ENCODE measurements at regions not wholly inside any gene's neighbourhood (a gene's known extent, or its start where the extent isn't known, plus 50 kb on each side); places are given as distances from the start of the nearest gene placed in this dataset.
A peak's percentile ranks its signal among the peaks of the same experiment; 100 is the strongest.

GRCh38 chr2:8229546-8229986, 452.3 kb upstream of the ID2 start:
- H3K36me3 Mint-ChIP-seq = no peaks in the 10 kb centered on the region
- H3K4me3 ChIP-seq (replicated peaks in 1 of 3; ENCODE audit: low read depth in 2 of 3, low read length in 3 of 3) = peak overlapping the region; percentile 1 to 62 (median 40)
- DNase-seq = peak; percentile 69 to 86 (median 77)
- TF ChIP-seq, protein P1, sequence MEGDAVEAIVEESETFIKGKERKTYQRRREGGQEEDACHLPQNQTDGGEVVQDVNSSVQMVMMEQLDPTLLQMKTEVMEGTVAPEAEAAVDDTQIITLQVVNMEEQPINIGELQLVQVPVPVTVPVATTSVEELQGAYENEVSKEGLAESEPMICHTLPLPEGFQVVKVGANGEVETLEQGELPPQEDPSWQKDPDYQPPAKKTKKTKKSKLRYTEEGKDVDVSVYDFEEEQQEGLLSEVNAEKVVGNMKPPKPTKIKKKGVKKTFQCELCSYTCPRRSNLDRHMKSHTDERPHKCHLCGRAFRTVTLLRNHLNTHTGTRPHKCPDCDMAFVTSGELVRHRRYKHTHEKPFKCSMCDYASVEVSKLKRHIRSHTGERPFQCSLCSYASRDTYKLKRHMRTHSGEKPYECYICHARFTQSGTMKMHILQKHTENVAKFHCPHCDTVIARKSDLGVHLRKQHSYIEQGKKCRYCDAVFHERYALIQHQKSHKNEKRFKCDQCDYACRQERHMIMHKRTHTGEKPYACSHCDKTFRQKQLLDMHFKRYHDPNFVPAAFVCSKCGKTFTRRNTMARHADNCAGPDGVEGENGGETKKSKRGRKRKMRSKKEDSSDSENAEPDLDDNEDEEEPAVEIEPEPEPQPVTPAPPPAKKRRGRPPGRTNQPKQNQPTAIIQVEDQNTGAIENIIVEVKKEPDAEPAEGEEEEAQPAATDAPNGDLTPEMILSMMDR (IDR thresholded peaks at IDR 0.05) = no peak
- peak overlapping the region; percentile 18 to 58 for H3K27ac ChIP-seq (ENCODE audit: low read depth in 1 of 2, low read length in 2 of 2)
- intact Hi-C loops (cut with micrococcal nuclease) = no loop called here
- H3K4me3 Mint-ChIP-seq = peak overlapping the region; percentile 68 to 84
- 0% methylated on average over 8 of the region's 10 CpGs for WGBS (ENCODE audit: insufficient coverage)
- no peak overlapping the region for H3K9ac ChIP-seq (ENCODE audit: insufficient read depth, low read length, poor library complexity, severe bottlenecking)
- H3K27me3 Mint-ChIP-seq (ENCODE audit: low read depth in 3 of 3) = peaks cover 0 to 2% (median 0%) of the 10 kb centered on the region in 3 donors
- no peaks in the 10 kb centered on the region for H3K79me2 ChIP-seq (ENCODE audit: insufficient read depth, low read length)
- H3K4me1 ChIP-seq (ENCODE audit: control insufficient read depth in 1 of 2, insufficient read depth in 2 of 2, low read length in 2 of 2) = peaks cover 20 to 30% of the 10 kb centered on the region in 2 donors
- peak overlapping the region; percentile 71 for H2AFZ ChIP-seq (ENCODE audit: insufficient read depth, low read depth, low read length, poor library complexity, severe bottlenecking)
- H3K27me3 ChIP-seq (ENCODE audit: control insufficient read depth in 2 of 2, insufficient read depth in 2 of 2, low read length in 2 of 2) = no peaks in the 10 kb centered on the region
- peaks cover 26% of the 10 kb centered on the region for H3K4me1 Mint-ChIP-seq
- H3K9me3 ChIP-seq (replicated peaks in 1 of 2; ENCODE audit: control insufficient read depth in 1 of 2, insufficient read depth in 1 of 2, low read length in 2 of 2) = no peaks in the 10 kb centered on the region
- H3K4me2 ChIP-seq (replicated peaks; ENCODE audit: extremely low read depth, low read length, poor library complexity, severe bottlenecking) = peak overlapping the region; percentile 67
- peak overlapping the region; percentile 71 to 91 (median 79) for H3K27ac Mint-ChIP-seq
- H3K36me3 ChIP-seq (replicated peaks in 1 of 2; ENCODE audit: control insufficient read depth in 1 of 2, insufficient read depth in 2 of 2, low read length in 2 of 2) = no peaks in the 10 kb centered on the region
- H4K20me1 ChIP-seq (ENCODE audit: insufficient read depth, low read length) = no peaks in the 10 kb centered on the region
- no peaks in the 10 kb centered on the region for H3K9me3 Mint-ChIP-seq

- no peaks in the 10 kb centered on the region for H3K9me3 Mint-ChIP-seq
- peaks cover 0 to 1% (median 0%) of the 10 kb centered on the region in 3 donors for H3K27me3 Mint-ChIP-seq (ENCODE audit: low read depth in 3 of 3)
- Histone ChIP-seq H3K4me1 (ENCODE audit: control insufficient read depth in 1 of 2, insufficient read depth in 2 of 2, low read length in 2 of 2) (peaks cover 29 to 39% of the 10 kb centered on the region in 2 donors), H3K4me2 (replicated peaks; ENCODE audit: extremely low read depth, low read length, poor library complexity, severe bottlenecking) (no peak overlapping the region), H3K79me2 (ENCODE audit: insufficient read depth, low read length) (no peaks in the 10 kb centered on the region), H3K9ac (ENCODE audit: insufficient read depth, low read length, poor library complexity, severe bottlenecking) (no peak overlapping the region), H3K27ac (ENCODE audit: low read depth in 1 of 2, low read length in 2 of 2) (no peak overlapping the region), H3K36me3 (replicated peaks in 1 of 2; ENCODE audit: control insufficient read depth in 1 of 2, insufficient read depth in 2 of 2, low read length in 2 of 2) (no peaks in the 10 kb centered on the region), H3K27me3 (ENCODE audit: control insufficient read depth in 2 of 2, insufficient read depth in 2 of 2, low read length in 2 of 2) (no peaks in the 10 kb centered on the region), H2AFZ (ENCODE audit: insufficient read depth, low read depth, low read length, poor library complexity, severe bottlenecking) (no peak overlapping the region), H4K20me1 (ENCODE audit: insufficient read depth, low read length) (no peaks in the 10 kb centered on the region), H3K9me3 (replicated peaks in 1 of 2; ENCODE audit: control insufficient read depth in 1 of 2, insufficient read depth in 1 of 2, low read length in 2 of 2) (no peaks in the 10 kb centered on the region), H3K4me3 (replicated peaks in 1 of 3; ENCODE audit: low read depth in 2 of 3, low read length in 3 of 3) (no peak overlapping the region)
- H3K4me1 Mint-ChIP-seq = peaks cover 35% of the 10 kb centered on the region
- intact Hi-C loops (cut with micrococcal nuclease) = loop anchor here (5.0 to 10.0 kb wide), 4 partner anchors 53 to 314 kb away; no protein-coding TSS in a partner anchor
- no peak overlapping the region for H3K4me3 Mint-ChIP-seq
- TF ChIP-seq, protein P1 (IDR thresholded peaks at IDR 0.05) = no peak
- DNase-seq = no peak
- WGBS (ENCODE audit: insufficient coverage) = no CpG with 5 or more reads among the region's 1 CpG
- H3K36me3 Mint-ChIP-seq = no peaks in the 10 kb centered on the region
- no peak overlapping the region for H3K27ac Mint-ChIP-seq
Observed at GRCh38 chr2:8230466-8230865, 451.4 kb upstream of the ID2 start.

Data from CD14-positive monocyte (primary cell).